ENCODE measurements at regions not wholly inside any gene's neighbourhood (a gene's known extent, or its start where the extent isn't known, plus 50 kb on each side); places are given as distances from the start of the nearest gene placed in this dataset.

DNA sequence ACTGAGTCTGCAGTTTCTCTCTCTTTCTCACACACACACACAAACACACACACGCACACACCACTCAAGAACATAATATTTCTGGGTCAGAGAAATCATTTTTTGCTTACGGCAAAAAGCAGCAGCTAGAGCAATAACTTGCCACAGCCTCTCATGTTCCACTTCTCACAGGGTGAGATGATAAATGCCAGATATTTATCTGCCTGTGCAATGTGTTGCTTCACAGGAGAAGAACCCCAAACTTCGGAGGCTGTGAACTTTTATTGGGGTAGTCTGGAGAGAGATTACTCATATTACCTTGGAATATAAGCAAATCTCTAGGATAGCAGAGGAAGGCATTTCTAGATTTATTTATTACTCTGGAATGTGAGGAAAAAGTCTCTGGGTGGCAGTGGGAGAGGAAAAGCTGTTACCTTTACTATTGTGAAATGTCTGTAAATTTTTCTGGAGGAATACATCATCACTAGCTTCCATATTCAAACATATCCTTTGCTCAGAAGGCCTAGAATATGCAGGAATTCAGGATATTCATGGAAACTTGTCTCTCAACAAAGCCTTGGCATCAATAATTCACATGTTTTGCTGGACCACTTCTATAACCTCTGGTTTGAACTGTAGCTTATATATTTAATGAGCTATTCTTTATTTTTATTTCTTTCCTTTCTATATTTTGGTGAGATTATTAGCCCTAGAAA is 369.2 kb downstream of the NSUN3 start:
- no peaks in the 10 kb centered on the region for H3K9me3 ChIP-seq (ENCODE audit: control extremely low read depth in 1 of 5, control insufficient read depth in 4 of 5, insufficient read depth in 2 of 5, low read depth in 1 of 5, low read length in 4 of 5)
- 100% methylated on average over 1 of the region's 3 CpGs for WGBS (ENCODE audit: insufficient coverage)
- no peak for DNase-seq
- H3K27me3 ChIP-seq (replicated peaks in 2 of 5; ENCODE audit: control insufficient read depth in 4 of 5, insufficient read depth in 5 of 5, low read length in 4 of 5) = no peaks in the 10 kb centered on the region
- ChIA-PET CTCF (no interaction called here), POLR2A (no interaction called here)
- no peak overlapping the region for H3K27ac ChIP-seq (ENCODE audit: insufficient read depth in 1 of 2, low read depth in 1 of 2, low read length in 2 of 2, poor library complexity in 1 of 2, severe bottlenecking in 2 of 2)
- H3K36me3 ChIP-seq (ENCODE audit: control insufficient read depth in 4 of 4, insufficient read depth in 4 of 4, low read length in 3 of 4) = no peaks in the 10 kb centered on the region
- no peaks in the 10 kb centered on the region for H3K4me1 ChIP-seq (ENCODE audit: control extremely low read depth in 1 of 4, control insufficient read depth in 4 of 4, insufficient read depth in 4 of 4, low read length in 3 of 4)
- no peak overlapping the region for H3K4me3 ChIP-seq (ENCODE audit: control insufficient read depth in 1 of 7, extremely low read depth in 1 of 7, insufficient read depth in 4 of 7, low read depth in 2 of 7, low read length in 6 of 7)

DNA sequence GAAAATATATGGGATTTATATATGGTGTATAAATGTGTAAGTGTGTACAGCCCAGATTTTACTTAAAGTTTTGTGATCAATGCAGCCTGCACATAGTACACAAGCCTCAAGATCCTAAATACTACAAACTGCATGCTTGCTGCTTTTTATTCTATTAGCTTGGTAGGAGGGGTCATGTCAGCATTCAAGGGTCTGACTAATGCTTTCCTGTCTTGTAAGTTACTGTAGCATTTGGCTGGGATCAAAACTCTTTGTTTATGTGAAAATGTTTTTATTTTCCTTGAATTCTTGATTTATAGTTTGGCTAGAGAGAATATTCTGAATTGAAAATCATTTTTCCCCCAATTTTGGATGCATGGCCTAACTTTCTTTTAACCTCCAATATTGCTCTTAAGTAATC is 370.9 kb downstream of the NSUN3 start:
- H3K27ac ChIP-seq (ENCODE audit: insufficient read depth in 1 of 2, low read depth in 1 of 2, low read length in 2 of 2, poor library complexity in 1 of 2, severe bottlenecking in 2 of 2) = no peak overlapping the region
- H3K9me3 ChIP-seq (ENCODE audit: control extremely low read depth in 1 of 5, control insufficient read depth in 4 of 5, insufficient read depth in 2 of 5, low read depth in 1 of 5, low read length in 4 of 5) = no peaks in the 10 kb centered on the region
- CTCF ChIA-PET = no interaction called here
- DNase-seq = no peak
- H3K4me1 ChIP-seq (ENCODE audit: control extremely low read depth in 1 of 4, control insufficient read depth in 4 of 4, insufficient read depth in 4 of 4, low read length in 3 of 4) = no peaks in the 10 kb centered on the region
- no peaks in the 10 kb centered on the region for H3K36me3 ChIP-seq (ENCODE audit: control insufficient read depth in 4 of 4, insufficient read depth in 4 of 4, low read length in 3 of 4)
- no peak overlapping the region for H3K4me3 ChIP-seq (ENCODE audit: control insufficient read depth in 1 of 7, extremely low read depth in 1 of 7, insufficient read depth in 4 of 7, low read depth in 2 of 7, low read length in 6 of 7)
- POLR2A ChIA-PET = no interaction called here
- no peaks in the 10 kb centered on the region for H3K27me3 ChIP-seq (replicated peaks in 2 of 5; ENCODE audit: control insufficient read depth in 4 of 5, insufficient read depth in 5 of 5, low read length in 4 of 5)

- Histone ChIP-seq H3K4me3 (ENCODE audit: control insufficient read depth in 1 of 7, extremely low read depth in 1 of 7, insufficient read depth in 4 of 7, low read depth in 2 of 7, low read length in 6 of 7) (no peak overlapping the region), H3K36me3 (ENCODE audit: control insufficient read depth in 4 of 4, insufficient read depth in 4 of 4, low read length in 3 of 4) (no peaks in the 10 kb centered on the region), H3K4me1 (ENCODE audit: control extremely low read depth in 1 of 4, control insufficient read depth in 4 of 4, insufficient read depth in 4 of 4, low read length in 3 of 4) (no peaks in the 10 kb centered on the region), H3K27ac (ENCODE audit: insufficient read depth in 1 of 2, low read depth in 1 of 2, low read length in 2 of 2, poor library complexity in 1 of 2, severe bottlenecking in 2 of 2) (no peak overlapping the region), H3K9me3 (ENCODE audit: control extremely low read depth in 1 of 5, control insufficient read depth in 4 of 5, insufficient read depth in 2 of 5, low read depth in 1 of 5, low read length in 4 of 5) (peaks cover 0 to 3% (median 0%) of the 10 kb centered on the region in 5 experiments), H3K27me3 (replicated peaks in 2 of 5; ENCODE audit: control insufficient read depth in 4 of 5, insufficient read depth in 5 of 5, low read length in 4 of 5) (no peaks in the 10 kb centered on the region)
- POLR2A ChIA-PET = no interaction called here
- CTCF ChIA-PET = no interaction called here
- WGBS (ENCODE audit: insufficient coverage) = 89% methylated on average over 1 of the region's 3 CpGs
- no peak for DNase-seq
These were observed 378.1 kb downstream of the NSUN3 start for GRCh38 chr3:94440767-94441493.

DNA sequence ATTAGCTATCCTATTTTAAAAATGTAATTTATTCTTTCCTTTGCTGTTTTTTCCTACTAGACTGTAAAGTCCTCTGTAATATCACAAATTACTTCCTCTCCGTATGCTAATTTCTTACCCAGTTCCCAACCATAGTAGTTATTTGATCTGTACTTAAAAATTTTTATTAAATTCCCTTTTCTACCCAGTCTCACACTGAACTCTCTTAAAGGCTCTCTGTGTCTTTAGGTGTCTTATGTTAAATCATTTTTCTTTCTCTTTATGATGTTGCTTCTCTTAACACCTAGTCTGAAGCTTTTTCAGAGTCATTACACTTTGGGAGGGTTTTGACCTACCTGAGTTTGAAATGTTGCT is 378.6 kb downstream of the NSUN3 start:
- Histone ChIP-seq H3K9me3 (ENCODE audit: control extremely low read depth in 1 of 5, control insufficient read depth in 4 of 5, insufficient read depth in 2 of 5, low read depth in 1 of 5, low read length in 4 of 5) (peaks cover 0 to 3% (median 0%) of the 10 kb centered on the region in 5 experiments), H3K36me3 (ENCODE audit: control insufficient read depth in 4 of 4, insufficient read depth in 4 of 4, low read length in 3 of 4) (no peaks in the 10 kb centered on the region), H3K4me1 (ENCODE audit: control extremely low read depth in 1 of 4, control insufficient read depth in 4 of 4, insufficient read depth in 4 of 4, low read length in 3 of 4) (no peaks in the 10 kb centered on the region), H3K27me3 (replicated peaks in 2 of 5; ENCODE audit: control insufficient read depth in 4 of 5, insufficient read depth in 5 of 5, low read length in 4 of 5) (no peaks in the 10 kb centered on the region), H3K27ac (ENCODE audit: insufficient read depth in 1 of 2, low read depth in 1 of 2, low read length in 2 of 2, poor library complexity in 1 of 2, severe bottlenecking in 2 of 2) (no peak overlapping the region), H3K4me3 (ENCODE audit: control insufficient read depth in 1 of 7, extremely low read depth in 1 of 7, insufficient read depth in 4 of 7, low read depth in 2 of 7, low read length in 6 of 7) (no peak overlapping the region)
- no CpG with 5 or more reads among the region's 1 CpG for WGBS (ENCODE audit: insufficient coverage)
- ChIA-PET POLR2A (no interaction called here), CTCF (no interaction called here)
- no peak for DNase-seq

DNA sequence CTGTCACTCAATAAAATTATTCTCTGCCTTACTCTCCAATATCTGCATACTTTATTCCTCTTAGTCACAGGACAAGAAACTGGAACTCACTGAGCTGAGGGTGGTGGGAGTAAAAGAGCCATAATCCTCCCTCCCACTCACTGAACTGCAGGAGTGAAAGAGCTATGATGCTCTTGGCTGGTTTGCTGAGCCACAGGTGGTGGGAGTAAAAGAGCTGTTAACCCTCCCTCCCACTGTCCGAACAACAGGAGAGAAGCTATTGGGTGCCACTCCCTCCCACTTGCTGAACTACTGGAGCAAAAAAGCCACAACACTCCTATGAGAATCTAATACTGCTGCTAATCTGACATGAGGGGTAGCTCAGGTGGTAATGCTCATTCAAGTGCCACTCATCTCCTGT is 391.0 kb downstream of the NSUN3 start:
- DNase-seq = no peak
- ChIA-PET CTCF (no interaction called here), POLR2A (no interaction called here)
- Histone ChIP-seq H3K9me3 (ENCODE audit: control extremely low read depth in 1 of 5, control insufficient read depth in 4 of 5, insufficient read depth in 2 of 5, low read depth in 1 of 5, low read length in 4 of 5) (no peaks in the 10 kb centered on the region), H3K27me3 (replicated peaks in 2 of 5; ENCODE audit: control insufficient read depth in 4 of 5, insufficient read depth in 5 of 5, low read length in 4 of 5) (no peaks in the 10 kb centered on the region), H3K4me3 (ENCODE audit: control insufficient read depth in 1 of 7, extremely low read depth in 1 of 7, insufficient read depth in 4 of 7, low read depth in 2 of 7, low read length in 6 of 7) (no peak overlapping the region), H3K27ac (ENCODE audit: insufficient read depth in 1 of 2, low read depth in 1 of 2, low read length in 2 of 2, poor library complexity in 1 of 2, severe bottlenecking in 2 of 2) (no peak overlapping the region), H3K36me3 (ENCODE audit: control insufficient read depth in 4 of 4, insufficient read depth in 4 of 4, low read length in 3 of 4) (no peaks in the 10 kb centered on the region), H3K4me1 (ENCODE audit: control extremely low read depth in 1 of 4, control insufficient read depth in 4 of 4, insufficient read depth in 4 of 4, low read length in 3 of 4) (no peaks in the 10 kb centered on the region)
- 100% methylated on average over 1 of the region's 1 CpG for WGBS (ENCODE audit: insufficient coverage)

GRCh38 chr3:94459167-94459566 is 396.3 kb downstream of the NSUN3 start:
- H3K27ac ChIP-seq (ENCODE audit: insufficient read depth in 1 of 2, low read depth in 1 of 2, low read length in 2 of 2, poor library complexity in 1 of 2, severe bottlenecking in 2 of 2) = no peak overlapping the region
- no CpG with 5 or more reads among the region's 1 CpG for WGBS (ENCODE audit: insufficient coverage)
- no peaks in the 10 kb centered on the region for H3K27me3 ChIP-seq (replicated peaks in 2 of 5; ENCODE audit: control insufficient read depth in 4 of 5, insufficient read depth in 5 of 5, low read length in 4 of 5)
- H3K4me3 ChIP-seq (ENCODE audit: control insufficient read depth in 1 of 7, extremely low read depth in 1 of 7, insufficient read depth in 4 of 7, low read depth in 2 of 7, low read length in 6 of 7) = no peak overlapping the region
- ChIA-PET CTCF (no interaction called here), POLR2A (no interaction called here)
- H3K36me3 ChIP-seq (ENCODE audit: control insufficient read depth in 4 of 4, insufficient read depth in 4 of 4, low read length in 3 of 4) = no peaks in the 10 kb centered on the region
- no peaks in the 10 kb centered on the region for H3K9me3 ChIP-seq (ENCODE audit: control extremely low read depth in 1 of 5, control insufficient read depth in 4 of 5, insufficient read depth in 2 of 5, low read depth in 1 of 5, low read length in 4 of 5)
- no peak for DNase-seq
- H3K4me1 ChIP-seq (ENCODE audit: control extremely low read depth in 1 of 4, control insufficient read depth in 4 of 4, insufficient read depth in 4 of 4, low read length in 3 of 4) = no peaks in the 10 kb centered on the region

DNA sequence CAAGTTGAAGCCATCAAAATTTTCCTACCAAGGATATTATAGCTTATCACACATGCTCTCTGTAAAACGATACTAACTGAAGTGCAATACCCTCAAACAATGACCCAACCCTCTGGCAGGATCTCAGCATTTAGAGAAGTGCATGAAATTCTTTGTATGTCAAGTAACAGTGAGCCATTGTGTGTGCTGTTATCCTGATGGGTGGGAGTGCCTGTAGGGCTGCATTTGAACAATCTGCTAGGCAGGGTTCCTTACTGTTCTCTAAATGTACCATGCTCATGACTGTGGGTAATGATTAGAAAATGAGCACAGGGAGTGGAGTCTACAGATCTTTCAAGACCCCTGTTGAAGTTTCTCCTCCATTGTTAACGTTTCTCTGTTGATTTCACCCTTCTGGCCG is 398.1 kb downstream of the NSUN3 start:
- Histone ChIP-seq H3K36me3 (ENCODE audit: control insufficient read depth in 4 of 4, insufficient read depth in 4 of 4, low read length in 3 of 4) (no peaks in the 10 kb centered on the region), H3K4me1 (ENCODE audit: control extremely low read depth in 1 of 4, control insufficient read depth in 4 of 4, insufficient read depth in 4 of 4, low read length in 3 of 4) (no peaks in the 10 kb centered on the region), H3K4me3 (ENCODE audit: control insufficient read depth in 1 of 7, extremely low read depth in 1 of 7, insufficient read depth in 4 of 7, low read depth in 2 of 7, low read length in 6 of 7) (no peak overlapping the region), H3K27ac (ENCODE audit: insufficient read depth in 1 of 2, low read depth in 1 of 2, low read length in 2 of 2, poor library complexity in 1 of 2, severe bottlenecking in 2 of 2) (no peak overlapping the region), H3K27me3 (replicated peaks in 2 of 5; ENCODE audit: control insufficient read depth in 4 of 5, insufficient read depth in 5 of 5, low read length in 4 of 5) (no peaks in the 10 kb centered on the region), H3K9me3 (ENCODE audit: control extremely low read depth in 1 of 5, control insufficient read depth in 4 of 5, insufficient read depth in 2 of 5, low read depth in 1 of 5, low read length in 4 of 5) (no peaks in the 10 kb centered on the region)
- ChIA-PET CTCF (no interaction called here), POLR2A (no interaction called here)
- no CpG with 5 or more reads among the region's 3 CpGs for WGBS (ENCODE audit: insufficient coverage)
- no peak for DNase-seq
